Skeletal muscle satellite cell (primary cell): ENCODE measurements at regions not wholly inside any gene's neighbourhood (a gene's known extent, or its start where the extent isn't known, plus 50 kb on each side); places are given as distances from the start of the nearest gene placed in this dataset.

ENCODE experiments used
- H3K27me3 ChIP-seq: 2 replicates; pipeline ENCODE4 v1.7.0; 2013; ENCODE audit warnings: low read length; ENCODE audit not compliant: control insufficient read depth, insufficient read depth
- H3K36me3 ChIP-seq: 2 replicates; pipeline ENCODE4 v1.7.0; 2013; ENCODE audit warnings: mild to moderate bottlenecking, control low read depth, low read length; ENCODE audit not compliant: insufficient read depth
- H3K4me1 ChIP-seq: 2 replicates; pipeline ENCODE4 v1.7.0; 2013; ENCODE audit warnings: low read length; ENCODE audit not compliant: control insufficient read depth, insufficient read depth
- H3K4me2 ChIP-seq: 2 replicates; pipeline ENCODE4 v1.7.0; 2013; ENCODE audit warnings: mild to moderate bottlenecking, low read length
- H3K4me3 ChIP-seq: 2 replicates; pipeline ENCODE4 v1.7.0; 2013; ENCODE audit warnings: low read length
- H3K9ac ChIP-seq: 2 replicates; pipeline ENCODE4 v1.7.0; 2013; ENCODE audit warnings: mild to moderate bottlenecking, low read depth, low read length, moderate library complexity
- H3K9me3 ChIP-seq: replicated peaks from 2 replicates; pipeline ENCODE4 v1.7.0; 2013; ENCODE audit warnings: mild to moderate bottlenecking, control low read depth, low read length

GRCh38 chr9:115169003-115169402, 51.0 kb upstream of the TNC start:
- H3K9ac ChIP-seq = no peak overlapping the region
- H3K36me3 ChIP-seq = no peaks in the 10 kb centered on the region
- no peaks in the 10 kb centered on the region for H3K9me3 ChIP-seq
- H3K4me3 ChIP-seq = no peak overlapping the region
- peaks cover 25% of the 10 kb centered on the region for H3K4me1 ChIP-seq
- no peak overlapping the region for H3K4me2 ChIP-seq
- H3K27me3 ChIP-seq = no peaks in the 10 kb centered on the region

- Histone ChIP-seq H3K9ac (no peak overlapping the region), H3K4me1 (peaks cover 17% of the 10 kb centered on the region), H3K4me2 (no peak overlapping the region), H3K9me3 (no peaks in the 10 kb centered on the region), H3K4me3 (no peak overlapping the region), H3K27me3 (no peaks in the 10 kb centered on the region), H3K36me3 (no peaks in the 10 kb centered on the region)
Measured at GRCh38 chr9:115170358-115171073, 52.6 kb upstream of the TNC start.

DNA sequence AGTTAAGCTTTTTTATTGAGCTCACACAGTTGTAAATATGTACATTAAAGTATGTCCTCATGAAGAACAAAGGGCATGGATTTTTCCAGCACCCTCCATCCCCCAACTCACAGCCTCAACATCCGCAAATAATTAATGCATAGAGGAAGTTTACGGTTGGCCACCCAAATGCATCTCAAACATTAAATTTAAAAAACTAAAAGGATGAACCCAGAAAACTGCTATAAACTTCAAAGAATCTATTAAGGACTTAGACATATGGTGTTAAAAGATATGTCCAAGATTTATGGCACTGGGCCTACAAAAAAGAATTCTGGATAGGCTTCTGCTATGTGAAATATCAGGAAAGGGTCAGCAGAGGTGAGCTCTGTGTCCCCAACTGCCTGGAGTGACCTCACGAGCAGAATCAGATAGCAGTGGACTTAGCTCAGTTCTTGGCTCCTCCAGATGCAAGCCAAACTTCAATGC, 54.0 kb upstream of the TNC start:
- Histone ChIP-seq H3K4me1 (peaks cover 15% of the 10 kb centered on the region), H3K4me2 (no peak overlapping the region), H3K27me3 (no peaks in the 10 kb centered on the region), H3K4me3 (no peak overlapping the region), H3K36me3 (no peaks in the 10 kb centered on the region), H3K9ac (no peak overlapping the region), H3K9me3 (no peaks in the 10 kb centered on the region)

DNA sequence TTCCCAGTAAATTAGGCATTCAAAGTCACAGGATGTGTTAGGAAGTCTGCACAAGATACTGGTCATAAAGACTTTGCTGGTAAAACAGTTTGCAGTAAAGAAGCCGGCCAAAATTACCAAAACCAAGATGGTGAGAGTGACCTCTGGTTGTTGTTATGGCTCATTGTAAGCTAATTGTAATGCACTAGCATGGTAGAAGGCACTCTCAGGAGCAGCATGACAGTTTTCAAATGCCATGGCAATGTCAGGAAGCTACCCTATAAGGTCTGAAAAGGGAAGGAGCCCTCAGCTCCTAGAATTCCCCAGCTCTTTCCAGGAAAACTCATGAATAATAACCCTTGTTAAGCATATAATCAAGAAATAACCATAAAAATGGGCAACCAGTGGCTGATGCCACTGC, 64.3 kb upstream of the TNC start:
- Histone ChIP-seq H3K9ac (no peak overlapping the region), H3K36me3 (no peaks in the 10 kb centered on the region), H3K4me1 (no peaks in the 10 kb centered on the region), H3K9me3 (no peaks in the 10 kb centered on the region), H3K4me3 (no peak overlapping the region), H3K27me3 (no peaks in the 10 kb centered on the region), H3K4me2 (no peak overlapping the region)

DNA sequence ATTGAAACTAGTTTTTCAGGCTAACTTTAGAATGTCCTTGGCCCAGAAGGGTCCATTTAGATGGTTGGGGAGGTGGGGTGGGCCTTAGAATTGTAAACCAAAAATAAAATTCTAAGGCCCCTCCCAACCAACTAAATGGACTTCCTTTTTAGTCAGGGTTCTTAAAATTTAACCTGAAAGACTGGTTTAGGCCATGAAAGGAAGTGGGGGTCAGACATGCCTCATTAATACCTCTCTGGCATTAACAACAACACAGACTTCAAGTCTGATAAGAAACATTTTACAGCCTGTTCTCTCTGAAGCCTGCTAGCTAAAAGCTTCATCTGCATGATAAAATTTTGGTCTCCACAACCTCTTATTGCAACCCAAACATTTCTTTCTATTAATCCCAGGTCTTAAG, 65.5 kb upstream of the TNC start:
- no peak overlapping the region for H3K4me2 ChIP-seq
- no peaks in the 10 kb centered on the region for H3K4me1 ChIP-seq
- no peaks in the 10 kb centered on the region for H3K36me3 ChIP-seq
- H3K4me3 ChIP-seq = no peak overlapping the region
- no peaks in the 10 kb centered on the region for H3K9me3 ChIP-seq
- no peaks in the 10 kb centered on the region for H3K27me3 ChIP-seq
- H3K9ac ChIP-seq = no peak overlapping the region

GRCh38 chr9:115189686-115190085, 71.7 kb upstream of the TNC start:
- Histone ChIP-seq H3K9me3 (peaks cover 3% of the 10 kb centered on the region), H3K36me3 (no peaks in the 10 kb centered on the region), H3K4me1 (no peaks in the 10 kb centered on the region), H3K9ac (no peak overlapping the region), H3K4me2 (no peak overlapping the region), H3K4me3 (no peak overlapping the region), H3K27me3 (no peaks in the 10 kb centered on the region)

GRCh38 chr9:115191667-115192066, 73.7 kb upstream of the TNC start:
- Histone ChIP-seq H3K4me1 (no peaks in the 10 kb centered on the region), H3K9ac (no peak overlapping the region), H3K27me3 (no peaks in the 10 kb centered on the region), H3K36me3 (no peaks in the 10 kb centered on the region), H3K4me3 (no peak overlapping the region), H3K4me2 (no peak overlapping the region), H3K9me3 (peaks cover 3% of the 10 kb centered on the region)

- peaks cover 3% of the 10 kb centered on the region for H3K9me3 ChIP-seq
- no peak overlapping the region for H3K9ac ChIP-seq
- no peak overlapping the region for H3K4me3 ChIP-seq
- no peaks in the 10 kb centered on the region for H3K36me3 ChIP-seq
- H3K27me3 ChIP-seq = no peaks in the 10 kb centered on the region
- no peaks in the 10 kb centered on the region for H3K4me1 ChIP-seq
- H3K4me2 ChIP-seq = no peak overlapping the region
Measured at GRCh38 chr9:115192280-115192679, 74.3 kb upstream of the TNC start.

GRCh38 chr9:115192835-115193525, 75.0 kb upstream of the TNC start:
- Histone ChIP-seq H3K4me1 (peaks cover 4% of the 10 kb centered on the region), H3K36me3 (no peaks in the 10 kb centered on the region), H3K4me3 (no peak overlapping the region), H3K27me3 (no peaks in the 10 kb centered on the region), H3K9me3 (peaks cover 3% of the 10 kb centered on the region), H3K9ac (no peak overlapping the region), H3K4me2 (no peak overlapping the region)

GRCh38 chr9:115193777-115194176, 75.8 kb upstream of the TNC start:
- peaks cover 3% of the 10 kb centered on the region for H3K9me3 ChIP-seq
- no peaks in the 10 kb centered on the region for H3K27me3 ChIP-seq
- no peak overlapping the region for H3K4me3 ChIP-seq
- H3K4me2 ChIP-seq = no peak overlapping the region
- H3K4me1 ChIP-seq = peaks cover 9% of the 10 kb centered on the region
- H3K9ac ChIP-seq = no peak overlapping the region
- H3K36me3 ChIP-seq = no peaks in the 10 kb centered on the region

DNA sequence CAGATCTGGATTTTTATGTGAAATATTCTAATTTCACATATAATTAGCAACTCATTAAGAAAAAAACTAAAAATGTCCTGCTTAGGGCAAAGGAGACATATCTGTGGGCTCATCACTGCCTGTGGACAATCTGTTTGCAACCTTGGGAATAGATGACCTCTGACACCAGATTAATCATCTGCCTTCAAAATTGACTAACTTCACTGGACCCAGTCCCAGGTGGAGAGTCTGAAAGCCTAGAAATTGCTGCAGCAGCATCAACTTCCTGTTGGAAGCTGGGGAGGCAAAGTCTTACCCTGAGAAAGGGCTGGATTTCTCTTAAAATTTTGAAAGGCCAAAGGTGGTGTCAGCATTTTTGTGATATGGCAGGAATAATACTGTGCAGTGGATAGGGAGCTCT, 76.3 kb upstream of the TNC start:
- H3K9ac ChIP-seq = no peak overlapping the region
- H3K4me1 ChIP-seq = peaks cover 9% of the 10 kb centered on the region
- peaks cover 3% of the 10 kb centered on the region for H3K9me3 ChIP-seq
- no peak overlapping the region for H3K4me2 ChIP-seq
- no peaks in the 10 kb centered on the region for H3K36me3 ChIP-seq
- H3K4me3 ChIP-seq = no peak overlapping the region
- H3K27me3 ChIP-seq = no peaks in the 10 kb centered on the region

GRCh38 chr9:115195912-115196311, 78.0 kb upstream of the TNC start:
- Histone ChIP-seq H3K4me1 (peaks cover 10% of the 10 kb centered on the region), H3K36me3 (no peaks in the 10 kb centered on the region), H3K4me3 (no peak overlapping the region), H3K9ac (no peak overlapping the region), H3K27me3 (no peaks in the 10 kb centered on the region), H3K4me2 (no peak overlapping the region), H3K9me3 (no peaks in the 10 kb centered on the region)
